A549 (cell line): ENCODE measurements at regions not wholly inside any gene's neighbourhood (a gene's known extent, or its start where the extent isn't known, plus 50 kb on each side); places are given as distances from the start of the nearest gene placed in this dataset.
"Not testable (repeated sequence)": the region's sequence is repeated elsewhere in the genome, so short reads cannot be mapped to it uniquely, and the experiment has no call there.

Experiments used
- ATAC-seq, 2 experiments: fragments of 200-7000 bp in 1 of 2; fragments of >200 bp in 1 of 2; cut with Nextera tagmentation in 1 of 2; cut with Tn5 transposase in 1 of 2; 3 replicates each; pipeline versions ENCODE4 v1.8.0 to v1.9.1; 2018 to 2020; ENCODE audit warnings: mild to moderate bottlenecking in 1 of 2, moderate library complexity in 1 of 2
- CTCF ChIA-PET: fragments of 300-600 bp; sonication (Branson Sonifier 250); formaldehyde crosslinking; extraction: SDS; loops from one replicate; lab custom pipeline; 2021; ENCODE audit warnings: antibody characterized with exemption, inconsistent platforms; lab: Yijun Ruan, JAX
- POLR2A ChIA-PET: fragments of 350-600 bp; formaldehyde crosslinking; extraction: SDS; loops from one replicate; lab custom pipeline; 2021; ENCODE audit warnings: antibody characterized with exemption, inconsistent platforms; lab: Yijun Ruan, JAX
- DNase-seq, 2 experiments: peaks; one replicate each; pipeline versions ENCODE4 v3.0.0 to v3.0.0-alpha.2; 2011 to 2016; ENCODE audit warnings: low read depth in 1 of 2, low spot score in 1 of 2
- FAIRE-seq: peaks from 2 replicates; lab custom pipeline; 2011; peaks lifted over from hg19 to GRCh38; lab: Jason Lieb, UNC
- H3K27ac ChIP-seq, 2 experiments: fragments of >200 bp; sonication (Bioruptor Twin); formaldehyde crosslinking; 3 replicates each; pipeline ENCODE4 v1.5.1; 2016 to 2017
- H3K4me1 ChIP-seq: fragments of >200 bp; sonication (Bioruptor Twin); formaldehyde crosslinking; 3 replicates; pipeline ENCODE4 v1.6.1; 2016
- H3K4me2 ChIP-seq: fragments of >200 bp; sonication (Bioruptor Twin); formaldehyde crosslinking; 3 replicates; pipeline ENCODE4 v1.6.1; 2016
- H3K4me3 ChIP-seq: fragments of >200 bp; sonication (Bioruptor Twin); formaldehyde crosslinking; 3 replicates; pipeline ENCODE4 v1.5.1; 2016
- H3K9me3 ChIP-seq: fragments of >200 bp; sonication (Bioruptor Twin); formaldehyde crosslinking; 3 replicates; pipeline ENCODE4 v1.6.1; 2016
- CBX2 ChIP-seq: fragments of 200-600 bp; sonication (generic); IDR thresholded peaks from 2 replicates; pipeline ENCODE4 v1.6.1; 2016; ENCODE audit warnings: low read depth, mild to moderate bottlenecking, borderline replicate concordance
- CBX8 ChIP-seq: fragments of 200-600 bp; sonication (generic); IDR thresholded peaks from 2 replicates; pipeline ENCODE4 v1.6.1; 2016
- CEBPB ChIP-seq, 2 experiments: fragments of >200 bp in 1 of 2; sonication (Bioruptor Twin) in 1 of 2; formaldehyde crosslinking in 1 of 2; IDR thresholded peaks; 2 replicates each; pipeline ENCODE4 v1.6.1; 2012 to 2016
- EHF ChIP-seq: fragments of 250-450 bp; sonication (Bioruptor Pico); IDR thresholded peaks from 2 replicates; pipeline ENCODE4 v1.5.0; 2020; ENCODE audit warnings: mild to moderate bottlenecking
- FOSB ChIP-seq: fragments of 250-450 bp; sonication (Bioruptor Pico); IDR thresholded peaks from 2 replicates; pipeline ENCODE4 v1.5.0; 2020; ENCODE audit warnings: mild to moderate bottlenecking, moderate library complexity
- FOSL2 ChIP-seq, 2 experiments: fragments of 450-650 bp in 1 of 2; fragments of >200 bp in 1 of 2; sonication (Bioruptor Twin) in 1 of 2; formaldehyde crosslinking; IDR thresholded peaks; 2 replicates each; pipeline versions ENCODE4 v1.5.0 to v1.6.1; 2016 to 2020; ENCODE audit warnings: mild to moderate bottlenecking in 1 of 2, moderate library complexity in 1 of 2
- HES2 ChIP-seq: fragments of >200 bp; sonication (Bioruptor Twin); formaldehyde crosslinking; IDR thresholded peaks from 2 replicates; pipeline ENCODE4 v1.6.1; 2016
- HEYL ChIP-seq: fragments of 250-450 bp; sonication (Bioruptor Pico); IDR thresholded peaks from 2 replicates; pipeline ENCODE4 v1.8.0; 2021; ENCODE audit warnings: mild to moderate bottlenecking, moderate library complexity
- HOXB13 ChIP-seq: fragments of 250-450 bp; sonication (Bioruptor Pico); IDR thresholded peaks from 2 replicates; pipeline ENCODE4 v1.5.0; 2020; ENCODE audit warnings: low read depth, mild to moderate bottlenecking, moderate library complexity
- JUN ChIP-seq, 2 experiments: fragments of >200 bp; sonication (Bioruptor Twin); formaldehyde crosslinking; IDR thresholded peaks; 2 replicates in 1 of 2; 3 replicates in 1 of 2; pipeline ENCODE4 v1.6.1; 2016 to 2017
- KDM1A ChIP-seq: fragments of 200-600 bp; sonication (generic); IDR thresholded peaks from 2 replicates; pipeline ENCODE4 v1.6.1; 2016; ENCODE audit warnings: low read depth, mild to moderate bottlenecking
- NFE2L2 ChIP-seq: fragments of 150-350 bp; conservative IDR thresholded peaks from 2 replicates; pipeline ENCODE4 v1.6.1; 2014; ENCODE audit warnings: low read length
- NPAS2 ChIP-seq: fragments of 250-450 bp; sonication (Bioruptor Pico); IDR thresholded peaks from 2 replicates; pipeline ENCODE4 v1.8.0; 2022; ENCODE audit warnings: mild to moderate bottlenecking, moderate library complexity, borderline replicate concordance
- PHF8 ChIP-seq: fragments of 200-600 bp; sonication (generic); IDR thresholded peaks from 2 replicates; pipeline ENCODE4 v1.6.1; 2016; ENCODE audit warnings: low read depth, mild to moderate bottlenecking, antibody characterized with exemption, moderate library complexity, borderline replicate concordance
- POLR2A ChIP-seq: IDR thresholded peaks from 2 replicates; pipeline ENCODE4 v1.6.1; 2012; ENCODE audit warnings: mild to moderate bottlenecking, low read length
- RAD21 ChIP-seq, 2 experiments: fragments of >200 bp in 1 of 2; sonication (Bioruptor Twin) in 1 of 2; formaldehyde crosslinking in 1 of 2; IDR thresholded peaks in 1 of 2; conservative IDR thresholded peaks in 1 of 2; 2 replicates in 1 of 2; 3 replicates in 1 of 2; pipeline ENCODE4 v1.6.1; 2012 to 2018; ENCODE audit warnings: inconsistent platforms in 1 of 2
- RCOR1 ChIP-seq: fragments of 150-350 bp; IDR thresholded peaks from 2 replicates; pipeline ENCODE4 v1.6.1; 2014; ENCODE audit warnings: antibody characterized with exemption, low read length, low read depth
- RNF2 ChIP-seq: fragments of 200-600 bp; sonication (generic); IDR thresholded peaks from 2 replicates; pipeline ENCODE4 v1.6.1; 2016; ENCODE audit warnings: low read depth, mild to moderate bottlenecking, antibody characterized with exemption, moderate library complexity, borderline replicate concordance
- SMC3 ChIP-seq: fragments of >200 bp; sonication (Bioruptor Twin); formaldehyde crosslinking; IDR thresholded peaks from 3 replicates; pipeline ENCODE4 v1.6.1; 2018; ENCODE audit warnings: inconsistent platforms
- SREBF2 ChIP-seq: fragments of 450-650 bp; IDR thresholded peaks from 2 replicates; pipeline ENCODE4 v1.6.1; 2014; ENCODE audit warnings: mild to moderate bottlenecking, moderate library complexity
- ZSCAN20 ChIP-seq: fragments of 250-450 bp; sonication (Bioruptor Pico); IDR thresholded peaks from 2 replicates; pipeline ENCODE4 v1.8.0; 2022; ENCODE audit warnings: mild to moderate bottlenecking, moderate library complexity
- WGBS: methylation state at CpG from one replicate; pipeline ENCODE4 v1.1.6; 2017; ENCODE audit errors: missing lambda C conversion rate; 5-methylcytosine and 5-hydroxymethylcytosine counted together

GRCh38 chr3:176839466-176839865 is 357.8 kb downstream of the TBL1XR1 start:
- Histone ChIP-seq H3K9me3 (no peaks in the 10 kb centered on the region), H3K4me3 (no peak overlapping the region), H3K4me1 (no peaks in the 10 kb centered on the region), H3K4me2 (no peak overlapping the region), H3K27ac (no peak overlapping the region)
- no peak for TF ChIP-seq SREBF2
- TF ChIP-seq FOSL2 (IDR thresholded peaks at IDR 0.05) = no peak
- no peak for TF ChIP-seq FOSL2 (CRISPR knock-in tag; IDR thresholded peaks at IDR 0.05)
- no peak for TF ChIP-seq PHF8
- TF ChIP-seq CBX2 = no peak
- no peak for TF ChIP-seq CEBPB (IDR thresholded peaks at IDR 0.05)
- TF ChIP-seq CBX8 = no peak
- TF ChIP-seq JUN (IDR thresholded peaks at IDR 0.05) = no peak
- no peak for TF ChIP-seq NFE2L2
- CTCF ChIA-PET = no interaction called here
- FAIRE-seq (no peak), DNase-seq (no peak), ATAC-seq (no peak)
- POLR2A ChIA-PET = no interaction called here
- 33% methylated on average over 3 of the region's 3 CpGs for WGBS

GRCh38 chr3:176827244-176827643 is 370.0 kb downstream of the TBL1XR1 start:
- CTCF ChIA-PET, FAIRE-seq, H3K4me3 ChIP-seq, H3K27ac ChIP-seq, H3K4me1 ChIP-seq, H3K9me3 ChIP-seq, DNase-seq, H3K4me2 ChIP-seq, ATAC-seq, POLR2A ChIA-PET: not testable (repeated sequence)
- WGBS = 49% methylated on average over 10 of the region's 15 CpGs

DNA sequence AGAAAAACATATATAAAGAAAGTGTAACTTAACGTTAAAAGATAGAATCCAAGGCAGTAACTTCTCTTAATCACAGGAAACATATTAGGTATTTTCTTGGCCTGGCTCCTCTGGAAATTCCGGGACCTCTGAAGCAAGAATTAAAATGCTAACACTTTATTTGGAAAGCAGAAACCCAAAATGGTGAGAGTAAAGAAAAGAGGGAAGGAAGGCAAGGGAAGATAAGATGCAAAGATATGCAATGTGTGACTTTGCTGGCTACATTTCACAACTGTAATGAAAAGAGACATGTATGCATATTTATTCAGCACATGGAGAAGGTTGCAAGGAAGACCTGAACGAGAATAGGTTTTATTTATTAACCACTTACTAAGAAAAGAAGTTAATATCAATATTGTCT is 372.5 kb downstream of the TBL1XR1 start:
- no peaks in the 10 kb centered on the region for H3K9me3 ChIP-seq
- H3K4me2 ChIP-seq = no peak overlapping the region
- no peak overlapping the region for H3K4me3 ChIP-seq
- CTCF ChIA-PET = no interaction called here
- no peak overlapping the region for H3K27ac ChIP-seq
- ATAC-seq (no peak), DNase-seq (no peak), FAIRE-seq (no peak)
- no peaks in the 10 kb centered on the region for H3K4me1 ChIP-seq
- no peak for TF ChIP-seq RAD21 (conservative IDR thresholded peaks at IDR 0.05 in 1 of 2, IDR thresholded peaks at IDR 0.05 in 1 of 2)
- no peak for TF ChIP-seq HEYL
- TF ChIP-seq POLR2A = no peak
- no peak for TF ChIP-seq HES2
- TF ChIP-seq KDM1A = no peak
- TF ChIP-seq NPAS2 (CRISPR knock-in tag) = no peak
- TF ChIP-seq EHF (CRISPR knock-in tag) = no peak
- TF ChIP-seq NFE2L2 = no peak
- TF ChIP-seq ZSCAN20 = no peak
- no peak for TF ChIP-seq PHF8
- no peak for TF ChIP-seq HOXB13 (CRISPR knock-in tag)
- WGBS = 30% methylated on average over 3 of the region's 3 CpGs
- POLR2A ChIA-PET = no interaction called here

DNA sequence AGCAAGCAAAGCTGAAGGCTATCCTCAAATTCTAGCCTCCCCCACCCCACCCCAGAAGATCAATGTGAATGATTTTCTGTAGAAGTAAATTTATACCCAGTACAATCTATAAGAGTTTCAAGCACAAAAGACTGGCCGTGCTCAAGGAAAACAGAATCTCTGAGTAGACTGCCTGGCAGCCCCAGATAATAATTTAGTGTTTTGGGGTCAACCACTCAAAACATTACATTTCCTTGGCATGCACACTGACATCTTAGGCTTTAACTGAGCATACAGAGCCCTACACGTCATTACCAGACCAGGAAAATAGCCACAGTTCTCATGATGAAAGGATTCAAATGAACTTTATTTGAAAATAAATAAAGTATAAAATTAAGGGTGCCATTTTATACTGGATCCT is 376.5 kb downstream of the TBL1XR1 start:
- no peak for ATAC-seq
- no peaks in the 10 kb centered on the region for H3K4me1 ChIP-seq
- 31% methylated on average over 2 of the region's 2 CpGs for WGBS
- H3K27ac ChIP-seq = no peak overlapping the region
- DNase-seq = no peak
- CTCF ChIA-PET = no interaction called here
- FAIRE-seq = no peak
- no peak for TF ChIP-seq SREBF2
- TF ChIP-seq FOSB (CRISPR knock-in tag) = no peak
- no peak for TF ChIP-seq RNF2
- TF ChIP-seq JUN (IDR thresholded peaks at IDR 0.05) = no peak
- TF ChIP-seq RCOR1 = no peak
- no peak for TF ChIP-seq SMC3
- no peaks in the 10 kb centered on the region for H3K9me3 ChIP-seq
- POLR2A ChIA-PET = no interaction called here
- H3K4me2 ChIP-seq = no peak overlapping the region
- H3K4me3 ChIP-seq = no peak overlapping the region
